ENCODE measurements at regions not wholly inside any gene's neighbourhood (a gene's known extent, or its start where the extent isn't known, plus 50 kb on each side); places are given as distances from the start of the nearest gene placed in this dataset.

GRCh38 chr9:25954209-25954608 is 276.0 kb upstream of the TUSC1 start:
- DNase-seq (ENCODE audit: low read depth in 2 of 3, low spot score in 1 of 3): no peak

GRCh38 chr9:25948182-25948581 is 269.9 kb upstream of the TUSC1 start:
- DNase-seq (ENCODE audit: low read depth in 2 of 3, low spot score in 1 of 3): no peak

GRCh38 chr9:25939126-25939525 is 260.9 kb upstream of the TUSC1 start:
- no peak for DNase-seq (ENCODE audit: low read depth in 2 of 3, low spot score in 1 of 3)

GRCh38 chr9:25936031-25936430 is 257.8 kb upstream of the TUSC1 start:
- DNase-seq (ENCODE audit: low read depth in 2 of 3, low spot score in 1 of 3): no peak

- DNase-seq (ENCODE audit: low read depth in 2 of 3, low spot score in 1 of 3): no peak
Measured at GRCh38 chr9:25935188-25935587, 256.9 kb upstream of the TUSC1 start.

GRCh38 chr9:25918761-25919160 is 240.5 kb upstream of the TUSC1 start:
- no peak for DNase-seq (ENCODE audit: low read depth in 2 of 3, low spot score in 1 of 3)

- no peak for DNase-seq (ENCODE audit: low read depth in 2 of 3, low spot score in 1 of 3)
Measured at GRCh38 chr9:25917731-25918362, 239.6 kb upstream of the TUSC1 start.

- DNase-seq (ENCODE audit: low read depth in 2 of 3, low spot score in 1 of 3): no peak
Measured at GRCh38 chr9:25913806-25914205, 235.6 kb upstream of the TUSC1 start.

- DNase-seq (ENCODE audit: low read depth in 2 of 3, low spot score in 1 of 3): no peak
Measured at GRCh38 chr9:25904701-25905100, 226.5 kb upstream of the TUSC1 start.

GRCh38 chr9:25891527-25891926 is 213.3 kb upstream of the TUSC1 start:
- DNase-seq (ENCODE audit: low read depth in 2 of 3, low spot score in 1 of 3): no peak

GRCh38 chr9:25889661-25890060 is 211.4 kb upstream of the TUSC1 start:
- DNase-seq (ENCODE audit: low read depth in 2 of 3, low spot score in 1 of 3): no peak

- DNase-seq (ENCODE audit: low read depth in 2 of 3, low spot score in 1 of 3): no peak
Measured at GRCh38 chr9:25876248-25876647, 198.0 kb upstream of the TUSC1 start.

GRCh38 chr9:25864509-25864908 is 186.3 kb upstream of the TUSC1 start:
- no peak for DNase-seq (ENCODE audit: low read depth in 2 of 3, low spot score in 1 of 3)

GRCh38 chr9:25861421-25861820 is 183.2 kb upstream of the TUSC1 start:
- no peak for DNase-seq (ENCODE audit: low read depth in 2 of 3, low spot score in 1 of 3)

- no peak for DNase-seq (ENCODE audit: low read depth in 2 of 3, low spot score in 1 of 3)
Measured at GRCh38 chr9:25857147-25857546, 178.9 kb upstream of the TUSC1 start.

- DNase-seq (ENCODE audit: low read depth in 2 of 3, low spot score in 1 of 3): no peak
Measured at GRCh38 chr9:25850803-25851202, 172.6 kb upstream of the TUSC1 start.

GRCh38 chr9:25845867-25846266 is 167.6 kb upstream of the TUSC1 start:
- no peak for DNase-seq (ENCODE audit: low read depth in 2 of 3, low spot score in 1 of 3)

- no peak for DNase-seq (ENCODE audit: low read depth in 2 of 3, low spot score in 1 of 3)
Measured at GRCh38 chr9:25830381-25830780, 152.1 kb upstream of the TUSC1 start.

GRCh38 chr9:25827626-25828025 is 149.4 kb upstream of the TUSC1 start:
- DNase-seq (ENCODE audit: low read depth in 2 of 3, low spot score in 1 of 3): no peak

GRCh38 chr9:25816439-25816838 is 138.2 kb upstream of the TUSC1 start:
- DNase-seq (ENCODE audit: low read depth in 2 of 3, low spot score in 1 of 3): no peak

GRCh38 chr9:25814023-25814422 is 135.8 kb upstream of the TUSC1 start:
- no peak for DNase-seq (ENCODE audit: low read depth in 2 of 3, low spot score in 1 of 3)

GRCh38 chr9:25813478-25813877 is 135.2 kb upstream of the TUSC1 start:
- no peak for DNase-seq (ENCODE audit: low read depth in 2 of 3, low spot score in 1 of 3)

- no peak for DNase-seq (ENCODE audit: low read depth in 2 of 3, low spot score in 1 of 3)
Measured at GRCh38 chr9:25808554-25808953, 130.3 kb upstream of the TUSC1 start.

- no peak for DNase-seq (ENCODE audit: low read depth in 2 of 3, low spot score in 1 of 3)
Measured at GRCh38 chr9:25804856-25805255, 126.6 kb upstream of the TUSC1 start.

Measured in stimulated activated CD4-positive, alpha-beta T cell treated with anti-CD3 and anti-CD28 coated beads, Interleukin-12 subunit alpha, Interleukin-12 subunit beta, amount 100 ng/mL, for 48 hours (primary cell).